Ovary (tissue), 7 donors: ENCODE measurements at regions not wholly inside any gene's neighbourhood (a gene's known extent, or its start where the extent isn't known, plus 50 kb on each side); places are given as distances from the start of the nearest gene placed in this dataset.

Experiments used
- DNase-seq, 5 donors: peaks; one replicate each; pipeline ENCODE4 v3.0.0-alpha.2; 2019 to 2020
- H3K27ac ChIP-seq, 2 donors: fragments of 200-600 bp; one replicate each; pipeline versions ENCODE4 v1.5.1 to v1.8.0; 2019 to 2022
- H3K27me3 ChIP-seq: fragments of 200-600 bp; one replicate; pipeline ENCODE4 v1.8.0; 2022
- H3K36me3 ChIP-seq: fragments of 200-600 bp; sonication (generic); one replicate; pipeline ENCODE4 v1.5.1; 2019
- H3K4me1 ChIP-seq: one replicate; pipeline ENCODE4 v1.8.1; 2013; ENCODE audit warnings: mild to moderate bottlenecking, moderate library complexity; ENCODE audit not compliant: insufficient read depth
- H3K4me3 ChIP-seq: fragments of 200-600 bp; sonication (generic); one replicate; pipeline ENCODE4 v1.5.1; 2017
- H3K9me3 ChIP-seq, 2 donors: fragments of 200-600 bp in 1 of 2; sonication (generic) in 1 of 2; one replicate each; pipeline versions ENCODE4 v1.5.1 to v1.8.1; 2013 to 2019; ENCODE audit warnings: mild to moderate bottlenecking in 1 of 2, moderate library complexity in 1 of 2
- CTCF ChIP-seq, 3 donors: fragments of 450-650 bp in 2 of 3; fragments of 200-600 bp in 1 of 3; IDR thresholded peaks; one replicate each; pipeline versions ENCODE4 v1.5.1 to v1.8.0; 2016 to 2022; ENCODE audit warnings: antibody characterized with exemption in 3 of 3, mild to moderate bottlenecking in 1 of 3
- EP300 ChIP-seq: sonication (generic); formaldehyde crosslinking; IDR thresholded peaks from one replicate; pipeline ENCODE4 v1.6.1; 2017; ENCODE audit warnings: antibody characterized with exemption
- POLR2A ChIP-seq: fragments of 450-650 bp; IDR thresholded peaks from one replicate; pipeline ENCODE4 v1.6.1; 2017; ENCODE audit warnings: antibody characterized with exemption, mild to moderate bottlenecking, moderate library complexity
- WGBS, 3 donors: extraction: QIAGEN DNeasy Blood & Tissue Kit in 1 of 3; methylation state at CpG; one replicate each; pipeline versions ENCODE4 v1.1.5 to v1.1.7; 2013 to 2017; 5-methylcytosine and 5-hydroxymethylcytosine counted together
- intact Hi-C, 4 donors: fragments of 100-400 bp; cut with DNase I; formaldehyde crosslinking; loops; one replicate each; pipeline versions ENCODE4 v1.11.0 to v1.15.1; 2022 to 2023
- donor health status: DM: no; HTN: no; CAD: no; lungs with moderate emphysema.
- donor health status: DM: no; HTN: no; CAD: no.
- donor health status: Bipolar disorder and iron deficiency.
- donor health status: DM: no; HTN: no; CAD: no.
- donor health status: DM: yes; HTN: yes; CAD: no.

- Histone ChIP-seq H3K27me3 (no peaks in the 10 kb centered on the region), H3K9me3 (no peaks in the 10 kb centered on the region), H3K4me3 (no peak overlapping the region), H3K4me1 (peaks cover 4% of the 10 kb centered on the region), H3K36me3 (no peaks in the 10 kb centered on the region), H3K27ac (no peak overlapping the region)
- TF ChIP-seq POLR2A (no peak), CTCF (IDR thresholded peaks at IDR 0.05) (no peak), EP300 (no peak)
- DNase-seq: no peak
- intact Hi-C loops: loop anchor here in 1 of 4 donors (10.0 kb wide), 1 partner anchor 403 kb away; the partner anchor contains the start of gene ADRA1B
- WGBS, 3 donors: 95 to 98% (median 95%) methylated on average over 2 of the region's 2 CpGs
These were observed 181.3 kb upstream of the IL12B start for GRCh38 chr5:159511570-159511969.

- no peaks in the 10 kb centered on the region for H3K27me3 ChIP-seq
- no peaks in the 10 kb centered on the region for H3K36me3 ChIP-seq
- no peak for DNase-seq
- H3K27ac ChIP-seq: no peak overlapping the region
- H3K4me3 ChIP-seq: no peak overlapping the region
- peaks cover 4% of the 10 kb centered on the region for H3K4me1 ChIP-seq
- intact Hi-C loops: loop anchor here in 1 of 4 donors (10.0 kb wide), 1 partner anchor 403 kb away; the partner anchor contains the start of gene ADRA1B
- TF ChIP-seq EP300: no peak
- TF ChIP-seq POLR2A: no peak
- TF ChIP-seq CTCF (IDR thresholded peaks at IDR 0.05): no peak
- whole genome bisulfite sequencing, 3 donors: 91 to 98% (median 98%) methylated on average over 3 of the region's 3 CpGs
- no peaks in the 10 kb centered on the region for H3K9me3 ChIP-seq
These were observed 181.8 kb upstream of the IL12B start for GRCh38 chr5:159512064-159512463.

GRCh38 chr5:159514229-159514810, 184.0 kb upstream of the IL12B start:
- no peak overlapping the region for H3K4me3 ChIP-seq
- intact Hi-C loops: loop anchor here in 1 of 4 donors (10.0 kb wide), 1 partner anchor 400 kb away; the partner anchor contains the start of gene ADRA1B
- TF ChIP-seq POLR2A: no peak
- no peak for TF ChIP-seq CTCF (IDR thresholded peaks at IDR 0.05)
- TF ChIP-seq EP300: no peak
- 68 to 78% (median 75%) methylated on average over 14 of the region's 14 CpGs for WGBS, 3 donors
- no peaks in the 10 kb centered on the region for H3K27me3 ChIP-seq
- H3K27ac ChIP-seq: no peak overlapping the region
- no peak for DNase-seq
- H3K9me3 ChIP-seq: no peaks in the 10 kb centered on the region
- H3K4me1 ChIP-seq: no peaks in the 10 kb centered on the region
- no peaks in the 10 kb centered on the region for H3K36me3 ChIP-seq

- no peaks in the 10 kb centered on the region for H3K36me3 ChIP-seq
- TF ChIP-seq EP300: no peak
- no peak for TF ChIP-seq POLR2A
- TF ChIP-seq CTCF (IDR thresholded peaks at IDR 0.05): no peak
- intact Hi-C loops: loop anchor here in 2 of 4 donors (5.0 to 10.0 kb wide), 2 partner anchors 400 to 402 kb away; partner anchors contain the start of gene ADRA1B (in 2 of the 2)
- no peaks in the 10 kb centered on the region for H3K27me3 ChIP-seq
- H3K4me3 ChIP-seq: no peak overlapping the region
- no peaks in the 10 kb centered on the region for H3K9me3 ChIP-seq
- WGBS, 3 donors: 82 to 88% (median 87%) methylated on average over 4 of the region's 4 CpGs
- no peaks in the 10 kb centered on the region for H3K4me1 ChIP-seq
- H3K27ac ChIP-seq: no peak overlapping the region
- DNase-seq: no peak
These were observed 184.9 kb upstream of the IL12B start for GRCh38 chr5:159515197-159515596.
